MCF 10A (cell line): ENCODE measurements at regions not wholly inside any gene's neighbourhood (a gene's known extent, or its start where the extent isn't known, plus 50 kb on each side); places are given as distances from the start of the nearest gene placed in this dataset.

ENCODE experiments used
- BruUV-seq: library from RNA; stranded (reverse); fragments of 400-500 nt; replicated peaks from 2 replicates; lab custom pipeline; 2021; lab: Mats Ljungman, UMichigan
- CTCF ChIA-PET: fragments of 300-600 bp; sonication (Branson Sonifier 250); formaldehyde crosslinking; extraction: SDS; loops from one replicate; lab custom pipeline; 2021; ENCODE audit warnings: antibody characterized with exemption, inconsistent platforms; lab: Yijun Ruan, JAX
- POLR2A ChIA-PET: fragments of 300-600, 350-650 bp; sonication (Branson Sonifier 250); formaldehyde crosslinking; extraction: SDS; loops from one replicate; lab custom pipeline; 2020; ENCODE audit warnings: antibody characterized with exemption, inconsistent platforms; lab: Yijun Ruan, JAX
- DNase-seq: peaks from one replicate; pipeline ENCODE4 v3.0.0-alpha.2; 2018; ENCODE audit not compliant: unreplicated experiment
- H3K27ac Mint-ChIP-seq: one replicate; pipeline ENCODE4 v1.8.0; 2022; ENCODE audit warnings: mild to moderate bottlenecking, low read depth, mixed read lengths; ENCODE audit not compliant: unreplicated experiment
- H3K27me3 Mint-ChIP-seq: one replicate; pipeline ENCODE4 v1.8.0; 2022; ENCODE audit warnings: mixed read lengths; ENCODE audit not compliant: insufficient read depth, unreplicated experiment
- H3K36me3 Mint-ChIP-seq: one replicate; pipeline ENCODE4 v1.8.0; 2022; ENCODE audit warnings: mild to moderate bottlenecking, moderate library complexity, mixed read lengths; ENCODE audit not compliant: insufficient read depth, unreplicated experiment
- H3K4me1 Mint-ChIP-seq: one replicate; pipeline ENCODE4 v1.8.0; 2022; ENCODE audit warnings: mixed read lengths; ENCODE audit not compliant: insufficient read depth, unreplicated experiment
- H3K4me3 Mint-ChIP-seq: one replicate; pipeline ENCODE4 v1.8.0; 2022; ENCODE audit warnings: mild to moderate bottlenecking, moderate library complexity, mixed read lengths; ENCODE audit not compliant: unreplicated experiment
- H3K9me3 Mint-ChIP-seq: one replicate; pipeline ENCODE4 v1.8.0; 2022; ENCODE audit warnings: mixed read lengths; ENCODE audit not compliant: unreplicated experiment
- intact Hi-C: fragments of 100-400 bp; cut with micrococcal nuclease; formaldehyde crosslinking; loops from 2 replicates; pipeline ENCODE4 v1.14.1; 2022
- TF ChIP-seq, protein P1 (sequence below): fragments of 200-600 bp; IDR thresholded peaks from one replicate; pipeline ENCODE4 v1.8.0; 2022; ENCODE audit warnings: antibody characterized with exemption, mild to moderate bottlenecking; ENCODE audit not compliant: unreplicated experiment

DNA sequence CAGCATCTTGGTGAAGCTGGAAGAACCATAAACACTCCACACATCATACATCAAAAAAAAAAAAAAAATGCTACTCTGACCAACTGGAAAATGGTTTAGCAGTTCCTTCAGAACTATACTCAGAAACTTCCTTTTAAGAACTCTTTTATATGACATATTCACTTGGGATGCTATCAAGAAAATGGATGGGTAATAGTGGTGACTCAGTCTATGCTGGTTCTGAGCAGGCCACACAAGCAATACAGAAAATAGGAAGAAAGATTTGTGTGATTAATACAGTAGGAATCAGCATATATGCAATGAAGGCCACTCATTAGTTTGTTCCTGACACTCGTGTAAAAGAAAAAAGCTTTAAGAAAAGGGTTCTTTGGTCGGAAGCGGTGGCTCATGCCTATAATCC lies 123.5 kb upstream of the FAT4 start:
- BruUV-seq, result no TSS peak
- peak overlapping the region; percentile 12 for H3K27ac Mint-ChIP-seq
- H3K9me3 Mint-ChIP-seq, result no peaks in the 10 kb centered on the region
- no peaks in the 10 kb centered on the region for H3K27me3 Mint-ChIP-seq
- H3K4me3 Mint-ChIP-seq, result no peak overlapping the region
- intact Hi-C loops, result no loop called here
- H3K36me3 Mint-ChIP-seq, result no peaks in the 10 kb centered on the region
- POLR2A ChIA-PET, result interaction anchor here (0.6 kb wide), 2 partner anchors 30 to 1014 kb away, joined by 3 to 4 read pairs; no protein-coding TSS in a partner anchor
- H3K4me1 Mint-ChIP-seq, result peaks cover 25% of the 10 kb centered on the region
- CTCF ChIA-PET, result interaction anchor here (0.5 kb wide), 1 partner anchor 376 kb away, joined by 3 read pairs; no protein-coding TSS in a partner anchor
- DNase-seq, result no peak
- TF ChIP-seq, protein P1, sequence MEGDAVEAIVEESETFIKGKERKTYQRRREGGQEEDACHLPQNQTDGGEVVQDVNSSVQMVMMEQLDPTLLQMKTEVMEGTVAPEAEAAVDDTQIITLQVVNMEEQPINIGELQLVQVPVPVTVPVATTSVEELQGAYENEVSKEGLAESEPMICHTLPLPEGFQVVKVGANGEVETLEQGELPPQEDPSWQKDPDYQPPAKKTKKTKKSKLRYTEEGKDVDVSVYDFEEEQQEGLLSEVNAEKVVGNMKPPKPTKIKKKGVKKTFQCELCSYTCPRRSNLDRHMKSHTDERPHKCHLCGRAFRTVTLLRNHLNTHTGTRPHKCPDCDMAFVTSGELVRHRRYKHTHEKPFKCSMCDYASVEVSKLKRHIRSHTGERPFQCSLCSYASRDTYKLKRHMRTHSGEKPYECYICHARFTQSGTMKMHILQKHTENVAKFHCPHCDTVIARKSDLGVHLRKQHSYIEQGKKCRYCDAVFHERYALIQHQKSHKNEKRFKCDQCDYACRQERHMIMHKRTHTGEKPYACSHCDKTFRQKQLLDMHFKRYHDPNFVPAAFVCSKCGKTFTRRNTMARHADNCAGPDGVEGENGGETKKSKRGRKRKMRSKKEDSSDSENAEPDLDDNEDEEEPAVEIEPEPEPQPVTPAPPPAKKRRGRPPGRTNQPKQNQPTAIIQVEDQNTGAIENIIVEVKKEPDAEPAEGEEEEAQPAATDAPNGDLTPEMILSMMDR, result no peak

DNA sequence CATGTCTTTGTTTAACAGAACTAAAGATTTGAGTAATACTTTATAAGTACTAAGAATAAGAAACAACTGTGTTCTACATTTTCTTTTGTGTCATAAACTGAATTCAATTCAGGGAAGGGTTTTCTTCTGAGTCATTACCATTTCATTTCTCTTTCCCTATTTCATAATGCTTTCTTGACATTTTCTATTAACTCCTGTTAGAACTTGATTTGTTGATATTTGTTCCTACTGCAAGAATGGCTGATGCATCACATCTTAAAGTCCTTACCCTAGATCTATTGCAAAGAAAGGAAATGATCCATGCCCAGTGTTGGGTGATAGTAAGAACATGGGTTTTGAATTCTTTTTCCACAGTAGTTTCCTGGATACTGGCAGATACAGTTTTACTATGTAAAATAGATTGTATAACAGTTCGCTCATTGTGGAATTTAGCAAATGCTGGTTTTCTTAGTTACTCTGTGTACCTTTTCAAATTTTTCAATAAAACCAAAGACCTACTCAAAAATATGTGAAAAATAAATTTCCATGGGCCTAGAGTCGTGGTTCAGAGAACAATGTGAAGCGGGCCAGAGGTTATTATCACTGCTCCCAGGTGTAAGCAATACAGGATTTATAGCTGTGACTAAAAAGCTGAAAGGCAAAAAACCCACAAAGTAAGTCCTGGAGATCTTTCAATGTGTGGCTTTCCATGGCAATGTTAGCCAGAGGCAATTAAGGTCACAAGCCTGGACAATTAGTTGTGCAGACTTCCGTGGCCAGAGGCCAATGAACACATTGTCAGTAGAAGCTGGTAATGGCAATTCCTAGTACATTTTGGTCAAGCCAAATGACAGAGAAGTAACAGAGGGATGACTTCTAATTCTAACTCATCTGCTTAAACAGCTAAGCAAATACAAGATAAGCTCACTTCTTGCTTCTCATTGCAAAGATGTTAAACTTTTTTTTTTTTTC lies 127.3 kb upstream of the FAT4 start:
- POLR2A ChIA-PET, result interaction anchor here (0.5 to 1.9 kb wide), 11 partner anchors 9 to 905 kb away, joined by 3 to 6 read pairs (median 4); no protein-coding TSS in a partner anchor
- no peaks in the 10 kb centered on the region for H3K9me3 Mint-ChIP-seq
- no peaks in the 10 kb centered on the region for H3K27me3 Mint-ChIP-seq
- intact Hi-C loops, result loop anchor here (5.0 kb wide), 1 partner anchor 475 kb away; the partner anchor contains the start of gene ANKRD50
- peaks cover 28% of the 10 kb centered on the region for H3K4me1 Mint-ChIP-seq
- CTCF ChIA-PET, result interaction anchor here (0.7 kb wide), 1 partner anchor 865 kb away, joined by 3 read pairs; no protein-coding TSS in a partner anchor
- BruUV-seq, result no TSS peak
- H3K27ac Mint-ChIP-seq, result peak overlapping the region; percentile 85
- H3K36me3 Mint-ChIP-seq, result no peaks in the 10 kb centered on the region
- peak; percentile 69 for DNase-seq
- H3K4me3 Mint-ChIP-seq, result peak overlapping the region; percentile 14
- TF ChIP-seq, protein P1, result no peak

DNA sequence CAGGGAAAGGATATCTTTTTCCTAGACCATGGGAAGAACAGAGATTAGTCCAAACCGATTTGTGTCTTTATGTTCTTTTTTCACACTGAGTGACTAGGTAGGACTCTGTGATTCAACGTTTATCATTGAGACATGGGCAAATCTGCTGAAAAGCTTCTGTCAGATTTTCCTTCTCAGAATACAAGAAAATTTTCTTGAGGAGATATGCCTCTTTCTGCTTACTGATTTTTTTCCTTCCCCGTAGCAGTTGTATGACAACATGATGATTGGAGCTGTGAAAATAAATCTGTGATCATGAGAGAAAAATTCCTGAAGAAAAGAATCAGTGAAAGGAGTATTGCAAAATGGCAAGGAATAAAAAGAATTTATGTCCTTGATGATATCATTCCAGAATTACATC lies 130.6 kb upstream of the FAT4 start:
- intact Hi-C loops, result no loop called here
- ChIA-PET POLR2A (interaction anchor here (0.7 to 1.8 kb wide), 3 partner anchors 82 to 140 kb away, joined by 3 to 4 read pairs (median 4); no protein-coding TSS in a partner anchor), CTCF (no interaction called here)
- Mint-ChIP-seq H3K36me3 (no peaks in the 10 kb centered on the region), H3K27me3 (no peaks in the 10 kb centered on the region), H3K9me3 (peaks cover 10% of the 10 kb centered on the region), H3K27ac (no peak overlapping the region), H3K4me3 (no peak overlapping the region), H3K4me1 (peaks cover 34% of the 10 kb centered on the region)
- BruUV-seq, result no TSS peak
- no peak for DNase-seq
- TF ChIP-seq, protein P1, result no peak

DNA sequence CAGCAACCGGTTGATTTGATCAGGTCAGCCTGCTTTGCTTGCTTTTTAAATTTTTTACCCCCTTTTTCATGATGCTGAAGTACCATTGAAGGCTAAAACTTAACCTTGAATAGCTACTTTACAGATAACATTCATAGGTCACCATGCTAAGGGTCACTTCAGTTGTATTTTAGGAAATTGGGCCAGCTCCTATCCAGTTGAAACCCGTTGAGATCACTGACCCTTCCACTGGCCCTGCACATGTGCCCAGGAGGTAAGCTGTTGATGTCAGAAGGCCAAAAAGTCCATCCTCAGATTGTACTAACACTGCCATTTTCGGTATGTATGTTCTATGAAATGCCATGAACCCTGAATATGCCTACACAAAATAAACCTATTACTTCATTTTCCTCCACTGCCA lies 133.0 kb upstream of the FAT4 start:
- ChIA-PET POLR2A (interaction anchor here (0.7 to 1.2 kb wide), 3 partner anchors 41 to 643 kb away, joined by 3 read pairs; no protein-coding TSS in a partner anchor), CTCF (no interaction called here)
- Mint-ChIP-seq H3K4me3 (no peak overlapping the region), H3K27ac (no peak overlapping the region), H3K27me3 (no peaks in the 10 kb centered on the region), H3K9me3 (peaks cover 10% of the 10 kb centered on the region), H3K4me1 (peaks cover 14% of the 10 kb centered on the region), H3K36me3 (no peaks in the 10 kb centered on the region)
- no peak for DNase-seq
- BruUV-seq, result no TSS peak
- intact Hi-C loops, result no loop called here
- TF ChIP-seq, protein P1, result no peak
